Peyer's patch (tissue), 4 donors: ENCODE measurements at regions not wholly inside any gene's neighbourhood (a gene's known extent, or its start where the extent isn't known, plus 50 kb on each side); places are given as distances from the start of the nearest gene placed in this dataset.

Source experiments
- CTCF ChIP-seq, 6 experiments: fragments of 450-650 bp in 4 of 6; fragments of 200-600 bp in 2 of 6; sonication (generic) in 1 of 6; IDR thresholded peaks; one replicate each; pipeline ENCODE4 v1.5.1; 2017 to 2019; ENCODE audit warnings: antibody characterized with exemption in 6 of 6, mild to moderate bottlenecking in 3 of 6, moderate library complexity in 1 of 6
- POLR2A ChIP-seq, 2 donors: fragments of 450-650 bp; IDR thresholded peaks; one replicate each; pipeline ENCODE4 v1.5.1; 2017; ENCODE audit warnings: antibody characterized with exemption in 2 of 2, mild to moderate bottlenecking in 2 of 2, moderate library complexity in 2 of 2

GRCh38 chr15:96690733-96691132 is 360.2 kb downstream of the NR2F2 start:
- TF ChIP-seq CTCF (IDR thresholded peaks at IDR 0.05) (no peak), POLR2A (IDR thresholded peaks at IDR 0.05) (no peak)
